Mesenteric fat pad (tissue), 1 donor: ENCODE measurements at regions not wholly inside any gene's neighbourhood (a gene's known extent, or its start where the extent isn't known, plus 50 kb on each side); places are given as distances from the start of the nearest gene placed in this dataset.
"Not testable (repeated sequence)": the region's sequence is repeated elsewhere in the genome, so short reads cannot be mapped to it uniquely, and the experiment has no call there.

ENCODE experiments used
- DNase-seq: peaks from one replicate; pipeline ENCODE4 v3.0.0-alpha.2; 2020; ENCODE audit warnings: low spot score
- donor health status: DM: yes; HTN: yes; CAD: no.

- DNase-seq = no peak
Observed at GRCh38 chr2:129035992-129036391, 717.3 kb upstream of the HS6ST1 start.

- DNase-seq = not testable (repeated sequence)
Observed at GRCh38 chr2:129043677-129044076, 725.0 kb upstream of the HS6ST1 start.

GRCh38 chr2:129046475-129046874 is 727.8 kb upstream of the HS6ST1 start:
- DNase-seq = not testable (repeated sequence)

GRCh38 chr2:129050101-129050500 is 731.4 kb upstream of the HS6ST1 start:
- DNase-seq = no peak

GRCh38 chr2:129055242-129055641 is 736.6 kb upstream of the HS6ST1 start:
- DNase-seq = no peak

GRCh38 chr2:129055824-129056223 is 737.2 kb upstream of the HS6ST1 start:
- DNase-seq = no peak

GRCh38 chr2:129056309-129056958 is 737.8 kb upstream of the HS6ST1 start:
- no peak for DNase-seq

GRCh38 chr2:129056959-129057317 is 738.3 kb upstream of the HS6ST1 start:
- no peak for DNase-seq

- DNase-seq = no peak
Observed at GRCh38 chr2:129058981-129059380, 740.3 kb upstream of the HS6ST1 start.

GRCh38 chr2:129059476-129059875 is 740.8 kb upstream of the HS6ST1 start:
- DNase-seq = no peak

- no peak for DNase-seq
Observed at GRCh38 chr2:129061069-129061768, 742.6 kb upstream of the HS6ST1 start.

GRCh38 chr2:129061769-129062121 is 743.1 kb upstream of the HS6ST1 start:
- no peak for DNase-seq

- DNase-seq = no peak
Observed at GRCh38 chr2:129062146-129062912, 743.7 kb upstream of the HS6ST1 start.

GRCh38 chr2:129067070-129067469 is 748.4 kb upstream of the HS6ST1 start:
- DNase-seq = no peak

- DNase-seq = no peak
Observed at GRCh38 chr2:129067953-129068352, 749.3 kb upstream of the HS6ST1 start.

- no peak for DNase-seq
Observed at GRCh38 chr2:129068543-129068942, 749.9 kb upstream of the HS6ST1 start.

GRCh38 chr2:129069875-129070594 is 751.4 kb upstream of the HS6ST1 start:
- DNase-seq = no peak

- DNase-seq = no peak
Observed at GRCh38 chr2:129070663-129071062, 752.0 kb upstream of the HS6ST1 start.

GRCh38 chr2:129071531-129071930 is 752.9 kb upstream of the HS6ST1 start:
- DNase-seq = no peak

- no peak for DNase-seq
Observed at GRCh38 chr2:129074298-129074920, 755.7 kb upstream of the HS6ST1 start.

GRCh38 chr2:129078548-129078947 is 759.9 kb upstream of the HS6ST1 start:
- no peak for DNase-seq
